ENCODE measurements at regions not wholly inside any gene's neighbourhood (a gene's known extent, or its start where the extent isn't known, plus 50 kb on each side); places are given as distances from the start of the nearest gene placed in this dataset.

DNA sequence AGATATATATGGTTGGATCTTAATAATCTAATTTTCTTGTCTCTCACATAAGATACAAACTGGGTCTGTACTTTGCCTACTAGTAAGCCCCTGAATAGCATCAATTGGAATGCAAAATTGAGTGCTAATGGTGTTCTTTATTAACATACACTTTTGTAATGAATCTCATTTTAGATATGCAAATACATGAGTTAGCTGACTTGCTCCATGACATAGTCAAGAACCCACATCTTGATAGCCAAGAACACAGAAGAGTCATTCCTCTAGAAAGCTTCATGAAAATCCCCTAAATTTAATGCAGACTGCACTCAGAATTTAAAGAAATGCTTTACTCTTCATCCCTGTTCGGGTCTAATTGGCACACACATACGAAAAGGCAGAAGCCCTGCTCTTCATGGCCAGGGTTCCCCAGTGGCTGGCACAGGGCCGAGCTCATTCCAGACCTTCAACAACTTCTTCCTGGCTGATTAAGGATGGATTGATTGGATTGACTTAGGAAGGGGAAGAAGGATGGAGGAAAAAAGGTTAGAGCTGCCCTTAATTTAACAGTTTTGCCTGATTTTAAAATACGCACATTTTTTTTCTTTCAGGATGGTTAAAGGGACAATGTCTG is 431.1 kb upstream of the KLF6 start:
- no peak for TF ChIP-seq EZH2 (IDR thresholded peaks at IDR 0.05; ENCODE audit: borderline replicate concordance, insufficient read depth, low read depth, low read length, poor library complexity, severe bottlenecking)
- TF ChIP-seq, protein P1, sequence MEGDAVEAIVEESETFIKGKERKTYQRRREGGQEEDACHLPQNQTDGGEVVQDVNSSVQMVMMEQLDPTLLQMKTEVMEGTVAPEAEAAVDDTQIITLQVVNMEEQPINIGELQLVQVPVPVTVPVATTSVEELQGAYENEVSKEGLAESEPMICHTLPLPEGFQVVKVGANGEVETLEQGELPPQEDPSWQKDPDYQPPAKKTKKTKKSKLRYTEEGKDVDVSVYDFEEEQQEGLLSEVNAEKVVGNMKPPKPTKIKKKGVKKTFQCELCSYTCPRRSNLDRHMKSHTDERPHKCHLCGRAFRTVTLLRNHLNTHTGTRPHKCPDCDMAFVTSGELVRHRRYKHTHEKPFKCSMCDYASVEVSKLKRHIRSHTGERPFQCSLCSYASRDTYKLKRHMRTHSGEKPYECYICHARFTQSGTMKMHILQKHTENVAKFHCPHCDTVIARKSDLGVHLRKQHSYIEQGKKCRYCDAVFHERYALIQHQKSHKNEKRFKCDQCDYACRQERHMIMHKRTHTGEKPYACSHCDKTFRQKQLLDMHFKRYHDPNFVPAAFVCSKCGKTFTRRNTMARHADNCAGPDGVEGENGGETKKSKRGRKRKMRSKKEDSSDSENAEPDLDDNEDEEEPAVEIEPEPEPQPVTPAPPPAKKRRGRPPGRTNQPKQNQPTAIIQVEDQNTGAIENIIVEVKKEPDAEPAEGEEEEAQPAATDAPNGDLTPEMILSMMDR (IDR thresholded peaks at IDR 0.05): no peak
- DNase-seq (no peak), ATAC-seq (ENCODE audit: low read depth) (no peak)
- H3K4me3 Mint-ChIP-seq: no peak overlapping the region
- Histone ChIP-seq H2AFZ (ENCODE audit: insufficient read depth, low read depth, low read length, poor library complexity, severe bottlenecking) (no peak overlapping the region), H3K79me2 (ENCODE audit: control insufficient read depth, insufficient read depth, low read length) (no peaks in the 10 kb centered on the region), H3K4me3 (ENCODE audit: control extremely low read depth in 1 of 5, extremely low read depth in 1 of 5, insufficient read depth in 1 of 5, low read depth in 2 of 5, low read length in 4 of 5) (no peak overlapping the region), H3K27me3 (replicated peaks in 1 of 4; ENCODE audit: control extremely low read depth in 1 of 4, control insufficient read depth in 3 of 4, insufficient read depth in 4 of 4, low read length in 3 of 4) (no peaks in the 10 kb centered on the region), H3K4me1 (ENCODE audit: control insufficient read depth in 2 of 2, insufficient read depth in 2 of 2, low read length in 2 of 2) (no peaks in the 10 kb centered on the region), H3K4me2 (replicated peaks; ENCODE audit: low read depth, low read length, poor library complexity, severe bottlenecking) (no peak overlapping the region), H3K27ac (ENCODE audit: low read length in 2 of 2) (no peak overlapping the region), H3K9me3 (ENCODE audit: control extremely low read depth in 1 of 3, control insufficient read depth in 2 of 3, insufficient read depth in 1 of 3, low read length in 2 of 3) (peaks cover 0 to 3% (median 3%) of the 10 kb centered on the region in 3 donors), H3K36me3 (replicated peaks in 1 of 2; ENCODE audit: control extremely low read depth in 1 of 2, control insufficient read depth in 1 of 2, extremely low read depth in 1 of 2, insufficient read depth in 2 of 2, low read length in 1 of 2) (no peaks in the 10 kb centered on the region), H4K20me1 (ENCODE audit: control insufficient read depth, insufficient read depth, low read length, poor library complexity, severe bottlenecking) (no peaks in the 10 kb centered on the region), H3K9ac (ENCODE audit: low read length) (no peak overlapping the region)
- H3K27ac Mint-ChIP-seq: no peak overlapping the region
- intact Hi-C loops (cut with micrococcal nuclease): no loop called here
- 90% methylated on average over 3 of the region's 4 CpGs for WGBS (ENCODE audit: insufficient coverage)
- H3K4me1 Mint-ChIP-seq: peaks cover 7% of the 10 kb centered on the region
- ChIA-PET CTCF (no interaction called here), POLR2A (no interaction called here)
- H3K9me3 Mint-ChIP-seq (ENCODE audit: insufficient read depth): peaks cover 4% of the 10 kb centered on the region
- peaks cover 6% of the 10 kb centered on the region for H3K27me3 Mint-ChIP-seq

DNA sequence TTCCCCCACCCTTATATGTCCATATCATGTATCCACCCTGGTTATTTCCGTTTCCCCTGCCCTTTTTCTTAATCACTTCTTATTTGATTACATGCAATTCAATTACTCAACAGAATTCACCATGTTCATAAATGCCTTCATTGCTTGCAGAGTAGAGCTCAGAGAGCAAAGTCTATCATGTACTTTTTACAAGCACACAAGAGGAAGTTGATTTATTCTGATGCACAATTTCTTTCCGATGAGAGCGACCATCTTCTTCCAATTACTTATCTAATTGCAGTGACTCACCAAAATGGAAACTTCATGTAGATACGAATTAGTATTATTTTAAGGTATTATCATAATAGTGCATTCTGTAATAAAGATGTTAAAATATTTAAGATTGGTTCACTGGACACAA is 430.5 kb upstream of the KLF6 start:
- H3K9me3 ChIP-seq (ENCODE audit: control extremely low read depth in 1 of 3, control insufficient read depth in 2 of 3, insufficient read depth in 1 of 3, low read length in 2 of 3): peaks cover 0 to under 1% (median 0%) of the 10 kb centered on the region in 3 donors
- H3K9ac ChIP-seq (ENCODE audit: low read length): no peak overlapping the region
- DNase-seq (no peak), ATAC-seq (ENCODE audit: low read depth) (no peak)
- no peaks in the 10 kb centered on the region for H3K4me1 ChIP-seq (ENCODE audit: control insufficient read depth in 2 of 2, insufficient read depth in 2 of 2, low read length in 2 of 2)
- H3K36me3 ChIP-seq (replicated peaks in 1 of 2; ENCODE audit: control extremely low read depth in 1 of 2, control insufficient read depth in 1 of 2, extremely low read depth in 1 of 2, insufficient read depth in 2 of 2, low read length in 1 of 2): no peaks in the 10 kb centered on the region
- ChIA-PET CTCF (interaction anchor here (0.6 kb wide), 1 partner anchor 84 kb away, joined by 4 read pairs; no protein-coding TSS in a partner anchor), POLR2A (no interaction called here)
- TF ChIP-seq, protein P1 (IDR thresholded peaks at IDR 0.05): no peak
- no peak for TF ChIP-seq EZH2 (IDR thresholded peaks at IDR 0.05; ENCODE audit: borderline replicate concordance, insufficient read depth, low read depth, low read length, poor library complexity, severe bottlenecking)
- H4K20me1 ChIP-seq (ENCODE audit: control insufficient read depth, insufficient read depth, low read length, poor library complexity, severe bottlenecking): no peaks in the 10 kb centered on the region
- no peak overlapping the region for H2AFZ ChIP-seq (ENCODE audit: insufficient read depth, low read depth, low read length, poor library complexity, severe bottlenecking)
- H3K4me1 Mint-ChIP-seq: peaks cover 2% of the 10 kb centered on the region
- H3K4me3 Mint-ChIP-seq: no peak overlapping the region
- H3K27me3 Mint-ChIP-seq: peaks cover 6% of the 10 kb centered on the region
- intact Hi-C loops (cut with micrococcal nuclease): no loop called here
- H3K27me3 ChIP-seq (replicated peaks in 1 of 4; ENCODE audit: control extremely low read depth in 1 of 4, control insufficient read depth in 3 of 4, insufficient read depth in 4 of 4, low read length in 3 of 4): no peaks in the 10 kb centered on the region
- H3K9me3 Mint-ChIP-seq (ENCODE audit: insufficient read depth): peaks cover under 1% of the 10 kb centered on the region
- H3K27ac Mint-ChIP-seq: no peak overlapping the region
- no peak overlapping the region for H3K27ac ChIP-seq (ENCODE audit: low read length in 2 of 2)
- H3K79me2 ChIP-seq (ENCODE audit: control insufficient read depth, insufficient read depth, low read length): no peaks in the 10 kb centered on the region
- H3K4me2 ChIP-seq (replicated peaks; ENCODE audit: low read depth, low read length, poor library complexity, severe bottlenecking): no peak overlapping the region
- 78% methylated on average over 1 of the region's 4 CpGs for WGBS (ENCODE audit: insufficient coverage)
- H3K4me3 ChIP-seq (ENCODE audit: control extremely low read depth in 1 of 5, extremely low read depth in 1 of 5, insufficient read depth in 1 of 5, low read depth in 2 of 5, low read length in 4 of 5): no peak overlapping the region

Data from B cell (primary cell).